Colonic mucosa (tissue), 4 donors: ENCODE measurements at regions not wholly inside any gene's neighbourhood (a gene's known extent, or its start where the extent isn't known, plus 50 kb on each side); places are given as distances from the start of the nearest gene placed in this dataset.

ENCODE experiments used
- DNase-seq: peaks from one replicate; pipeline ENCODE4 v3.0.0-alpha.2; 2020
- H3K27ac ChIP-seq: fragments of 200-600 bp; one replicate; pipeline ENCODE4 v1.8.0; 2021
- H3K27me3 ChIP-seq: fragments of 200-600 bp; one replicate; pipeline ENCODE4 v1.8.0; 2021
- H3K36me3 ChIP-seq: fragments of 200-600 bp; one replicate; pipeline ENCODE4 v1.8.0; 2021
- H3K4me1 ChIP-seq: fragments of 200-600 bp; one replicate; pipeline ENCODE4 v1.8.0; 2021; ENCODE audit warnings: mild to moderate bottlenecking
- H3K4me3 ChIP-seq: fragments of 200-600 bp; one replicate; pipeline ENCODE4 v1.8.0; 2021
- H3K9ac ChIP-seq, 2 donors: one replicate each; pipeline ENCODE4 v1.7.0; 2013; ENCODE audit warnings: control low read depth in 2 of 2, low read depth in 2 of 2, low read length in 2 of 2
- H3K9me3 ChIP-seq: fragments of 200-600 bp; one replicate; pipeline ENCODE4 v1.8.0; 2021
- intact Hi-C: fragments of 100-400 bp; cut with DNase I; formaldehyde crosslinking; loops from one replicate; pipeline ENCODE4 v1.14.1; 2022
- TF ChIP-seq, protein P1 (sequence below): fragments of 200-600 bp; IDR thresholded peaks from one replicate; pipeline ENCODE4 v1.8.0; 2022; ENCODE audit warnings: antibody characterized with exemption, mild to moderate bottlenecking
- donor health status: healthy.
- donor health status: DM: no; HTN: no; CAD: no.
- donor health status: DM: no; HTN: no; CAD: no.

DNA sequence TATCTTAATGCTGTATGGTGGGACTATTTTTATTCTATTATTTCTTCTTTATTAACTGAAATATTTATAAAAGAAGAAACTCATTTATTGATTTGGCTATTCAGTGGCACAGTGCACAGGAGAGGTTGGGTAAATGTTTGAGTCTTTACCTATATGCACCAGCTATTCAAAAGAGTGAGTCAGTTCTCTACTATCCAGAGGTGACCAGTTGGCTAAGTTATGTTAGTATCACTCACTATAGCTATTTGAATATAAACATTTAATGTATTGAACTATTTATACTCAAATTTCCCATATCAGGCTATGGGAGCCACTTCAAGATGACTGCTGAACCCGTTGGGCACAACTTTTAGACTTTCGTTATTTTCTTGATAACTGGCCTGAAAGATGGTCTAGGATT, 106.1 kb upstream of the VEGFC start:
- no peaks in the 10 kb centered on the region for H3K27me3 ChIP-seq
- H3K4me1 ChIP-seq, result no peaks in the 10 kb centered on the region
- DNase-seq, result no peak
- no peaks in the 10 kb centered on the region for H3K36me3 ChIP-seq
- intact Hi-C loops, result no loop called here
- no peak overlapping the region for H3K9ac ChIP-seq
- H3K9me3 ChIP-seq, result no peaks in the 10 kb centered on the region
- H3K4me3 ChIP-seq, result no peak overlapping the region
- H3K27ac ChIP-seq, result no peak overlapping the region
- TF ChIP-seq, protein P1, sequence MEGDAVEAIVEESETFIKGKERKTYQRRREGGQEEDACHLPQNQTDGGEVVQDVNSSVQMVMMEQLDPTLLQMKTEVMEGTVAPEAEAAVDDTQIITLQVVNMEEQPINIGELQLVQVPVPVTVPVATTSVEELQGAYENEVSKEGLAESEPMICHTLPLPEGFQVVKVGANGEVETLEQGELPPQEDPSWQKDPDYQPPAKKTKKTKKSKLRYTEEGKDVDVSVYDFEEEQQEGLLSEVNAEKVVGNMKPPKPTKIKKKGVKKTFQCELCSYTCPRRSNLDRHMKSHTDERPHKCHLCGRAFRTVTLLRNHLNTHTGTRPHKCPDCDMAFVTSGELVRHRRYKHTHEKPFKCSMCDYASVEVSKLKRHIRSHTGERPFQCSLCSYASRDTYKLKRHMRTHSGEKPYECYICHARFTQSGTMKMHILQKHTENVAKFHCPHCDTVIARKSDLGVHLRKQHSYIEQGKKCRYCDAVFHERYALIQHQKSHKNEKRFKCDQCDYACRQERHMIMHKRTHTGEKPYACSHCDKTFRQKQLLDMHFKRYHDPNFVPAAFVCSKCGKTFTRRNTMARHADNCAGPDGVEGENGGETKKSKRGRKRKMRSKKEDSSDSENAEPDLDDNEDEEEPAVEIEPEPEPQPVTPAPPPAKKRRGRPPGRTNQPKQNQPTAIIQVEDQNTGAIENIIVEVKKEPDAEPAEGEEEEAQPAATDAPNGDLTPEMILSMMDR, result no peak

DNA sequence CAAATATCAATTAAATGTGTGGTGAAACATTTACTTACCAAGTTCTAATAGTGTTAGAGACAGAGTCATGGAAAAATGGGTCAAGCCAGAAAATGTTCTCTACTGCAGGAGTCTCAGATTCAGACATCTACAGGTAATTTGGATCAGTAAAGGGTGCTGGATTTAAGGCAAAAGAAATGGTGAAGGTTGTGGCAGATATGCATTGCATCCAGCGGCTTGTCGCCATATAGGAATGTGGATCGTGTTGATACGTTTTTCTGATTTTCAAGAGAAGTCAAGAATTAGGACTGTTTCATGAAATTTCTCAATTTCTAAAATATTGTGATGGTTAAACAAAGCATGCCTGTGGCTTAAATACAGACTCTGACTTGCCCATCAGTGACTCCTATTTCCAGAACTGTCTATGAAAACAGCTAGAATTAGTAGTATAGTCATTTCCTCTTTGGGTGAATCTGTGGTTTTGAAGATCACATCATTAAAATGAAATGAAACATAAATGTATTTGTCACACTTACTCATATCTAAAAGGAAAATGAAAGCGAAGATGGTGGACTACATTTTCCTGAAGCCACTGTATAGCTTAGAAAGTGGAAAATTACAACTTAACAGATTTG, 110.1 kb upstream of the VEGFC start:
- Histone ChIP-seq H3K36me3 (no peaks in the 10 kb centered on the region), H3K4me3 (no peak overlapping the region), H3K9ac (no peak overlapping the region), H3K27ac (no peak overlapping the region), H3K9me3 (no peaks in the 10 kb centered on the region), H3K27me3 (no peaks in the 10 kb centered on the region), H3K4me1 (no peaks in the 10 kb centered on the region)
- TF ChIP-seq, protein P1, result no peak
- intact Hi-C loops, result no loop called here
- no peak for DNase-seq

DNA sequence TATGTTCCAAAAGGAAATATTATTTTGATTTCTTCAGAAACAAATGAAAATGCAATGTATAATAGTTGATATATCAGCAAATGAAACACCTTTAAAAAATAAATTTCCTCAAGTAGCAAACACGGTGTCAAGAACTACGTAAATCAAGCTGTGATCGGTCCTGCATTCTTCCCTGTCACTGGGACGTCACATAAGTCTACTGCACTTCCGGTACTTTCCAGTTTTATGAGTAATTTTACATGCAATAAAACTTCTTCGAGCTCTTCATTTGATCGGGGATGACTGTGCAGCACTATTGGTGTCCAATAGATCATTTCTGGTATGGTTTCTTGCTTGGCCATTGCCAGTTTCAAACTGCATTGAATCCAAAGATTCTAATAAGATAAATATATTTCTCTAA, 114.0 kb upstream of the VEGFC start:
- no peaks in the 10 kb centered on the region for H3K27me3 ChIP-seq
- no peak overlapping the region for H3K27ac ChIP-seq

DNA sequence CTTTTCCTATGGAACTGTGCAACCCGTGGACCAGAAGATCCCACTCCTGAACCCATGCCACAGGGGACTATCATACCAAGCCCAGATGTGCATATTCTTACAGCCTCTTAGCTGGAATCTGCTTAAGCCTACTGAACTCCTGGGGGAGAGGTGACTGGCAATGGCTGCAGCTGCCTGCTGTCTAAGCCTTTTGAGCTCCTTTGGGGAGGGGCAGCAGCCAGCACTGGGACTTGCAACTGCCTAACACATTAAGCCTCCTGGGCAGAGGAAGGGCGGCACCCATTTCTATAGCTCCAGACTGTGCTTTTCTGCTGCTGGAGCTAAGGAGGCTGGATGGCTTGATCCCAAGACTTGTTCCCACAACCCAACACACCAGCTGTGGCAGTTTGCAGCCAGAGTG, 117.9 kb upstream of the VEGFC start:
- TF ChIP-seq, protein P1, result no peak

More for the DNA sequence above, 114.0 kb upstream of the VEGFC start:
- DNase-seq, result no peak
- Histone ChIP-seq H3K4me3 (no peak overlapping the region), H3K9me3 (no peaks in the 10 kb centered on the region), H3K9ac (no peak overlapping the region), H3K4me1 (no peaks in the 10 kb centered on the region), H3K36me3 (no peaks in the 10 kb centered on the region)
- intact Hi-C loops, result no loop called here
- TF ChIP-seq, protein P1, result no peak

DNA sequence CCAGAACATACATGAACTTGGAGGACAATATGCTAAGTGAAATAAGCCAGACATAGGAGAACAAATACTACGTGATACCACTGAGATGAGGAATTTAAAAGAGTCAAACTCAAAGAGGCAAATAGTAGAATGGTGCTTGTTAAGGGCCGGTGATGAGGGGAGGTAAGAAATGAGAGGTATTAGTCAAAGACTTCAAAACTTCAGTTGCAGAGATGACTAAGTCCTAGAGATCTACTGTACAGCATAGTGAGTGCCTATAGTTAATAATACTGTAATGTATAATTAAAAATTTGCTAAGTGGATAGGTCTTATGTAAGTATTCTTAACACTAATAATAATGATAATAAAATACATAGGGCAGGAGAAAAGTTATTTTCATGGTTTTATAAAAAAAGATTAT, 126.9 kb upstream of the VEGFC start:
- Histone ChIP-seq H3K27me3 (no peaks in the 10 kb centered on the region), H3K27ac (no peak overlapping the region), H3K4me3 (no peak overlapping the region), H3K4me1 (no peaks in the 10 kb centered on the region), H3K36me3 (no peaks in the 10 kb centered on the region), H3K9ac (no peak overlapping the region), H3K9me3 (no peaks in the 10 kb centered on the region)
- intact Hi-C loops, result no loop called here
- TF ChIP-seq, protein P1, result no peak
- no peak for DNase-seq

More for the DNA sequence above, 117.9 kb upstream of the VEGFC start:
- H3K9me3 ChIP-seq, result no peaks in the 10 kb centered on the region
- no peak overlapping the region for H3K4me3 ChIP-seq
- no peak overlapping the region for H3K27ac ChIP-seq
- intact Hi-C loops, result no loop called here
- H3K9ac ChIP-seq, result no peak overlapping the region
- no peaks in the 10 kb centered on the region for H3K4me1 ChIP-seq
- no peak for DNase-seq
- no peaks in the 10 kb centered on the region for H3K36me3 ChIP-seq
- no peaks in the 10 kb centered on the region for H3K27me3 ChIP-seq
